ENCODE measurements at regions not wholly inside any gene's neighbourhood (a gene's known extent, or its start where the extent isn't known, plus 50 kb on each side); places are given as distances from the start of the nearest gene placed in this dataset.
"Not testable (repeated sequence)": the region's sequence is repeated elsewhere in the genome, so short reads cannot be mapped to it uniquely, and the experiment has no call there.

GRCh38 chr14:98183556-98183955, 1088.4 kb downstream of the BCL11B start:
- DNase-seq: no peak

DNA sequence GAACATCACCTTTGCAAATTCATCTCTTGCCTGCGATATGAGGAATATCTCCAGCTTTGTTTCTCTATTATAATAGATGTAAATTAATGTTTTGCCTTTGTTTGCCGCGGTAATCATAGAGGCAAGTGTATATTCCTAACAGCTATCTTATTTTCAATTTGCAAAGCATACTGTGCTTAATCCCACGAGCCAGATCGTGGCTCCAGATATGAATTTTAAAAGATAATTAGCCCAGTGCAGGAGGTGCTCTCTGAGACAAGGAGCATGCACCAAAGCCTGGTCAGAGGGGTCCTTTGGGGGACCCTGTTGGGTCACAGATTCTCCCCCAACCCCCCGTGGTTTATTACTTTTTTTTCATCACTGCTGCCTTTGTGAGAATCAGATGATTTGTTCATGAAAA, 1087.5 kb downstream of the BCL11B start:
- no peak for DNase-seq

GRCh38 chr14:98185036-98185435, 1087.0 kb downstream of the BCL11B start:
- no peak for DNase-seq

DNA sequence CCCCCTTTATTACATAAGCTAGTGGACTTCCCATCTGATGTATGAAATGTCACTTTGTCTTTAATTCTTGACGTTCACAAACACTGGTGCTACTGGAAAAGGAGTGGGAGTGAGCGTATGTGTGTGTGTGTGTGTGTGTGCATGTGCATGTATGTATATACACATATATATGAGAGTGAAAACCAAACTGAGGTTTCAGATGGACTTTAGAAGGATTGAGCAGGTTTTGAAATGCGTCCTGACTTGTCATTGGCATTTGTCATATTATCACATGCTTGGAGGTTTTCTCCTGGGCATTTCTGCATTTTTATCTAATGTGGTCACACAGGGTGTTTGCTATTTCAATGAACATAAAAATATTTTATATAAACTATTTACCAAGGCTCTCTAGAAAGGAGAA, 1085.9 kb downstream of the BCL11B start:
- no peak for DNase-seq

DNA sequence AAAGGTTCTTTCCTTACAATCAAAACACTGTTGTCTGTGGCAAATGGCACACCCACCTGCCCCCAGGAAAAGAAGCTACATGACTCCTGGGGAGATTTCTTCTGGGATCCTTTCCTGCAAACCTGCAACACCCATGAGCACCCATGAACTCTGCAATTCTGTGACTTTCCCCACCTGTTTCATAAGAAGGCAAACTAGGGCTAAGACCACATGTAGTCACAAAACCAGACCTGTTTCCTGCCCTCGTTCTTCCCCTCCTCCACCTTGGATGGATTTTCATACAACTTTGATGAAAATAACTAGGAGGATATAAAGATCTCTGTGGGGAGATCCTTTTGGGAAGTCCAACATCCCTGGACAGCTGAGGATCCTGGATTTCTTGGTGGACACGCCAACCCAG, 1084.7 kb downstream of the BCL11B start:
- DNase-seq: no peak

DNA sequence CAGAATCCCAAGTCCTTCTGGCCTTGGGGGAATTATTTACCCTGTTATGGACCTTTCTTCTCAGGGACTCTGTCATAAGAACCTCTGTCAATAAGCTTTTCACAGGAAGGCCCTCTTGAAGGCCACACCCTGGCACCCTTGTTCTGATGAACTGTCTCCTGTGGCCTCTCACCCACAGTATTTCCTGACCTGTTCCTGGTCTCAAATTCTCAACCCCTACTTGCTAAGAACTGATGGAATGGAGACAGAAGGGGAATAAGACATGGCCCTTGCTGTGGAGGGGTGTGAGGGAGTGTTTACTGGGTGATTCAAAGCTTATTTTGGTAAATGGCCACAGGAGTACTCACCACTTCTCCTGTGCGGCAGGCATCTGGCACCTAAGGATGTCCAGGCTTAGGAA, 1082.9 kb downstream of the BCL11B start:
- DNase-seq: no peak

- DNase-seq: no peak
These were observed 1082.5 kb downstream of the BCL11B start for GRCh38 chr14:98189511-98189910.

DNA sequence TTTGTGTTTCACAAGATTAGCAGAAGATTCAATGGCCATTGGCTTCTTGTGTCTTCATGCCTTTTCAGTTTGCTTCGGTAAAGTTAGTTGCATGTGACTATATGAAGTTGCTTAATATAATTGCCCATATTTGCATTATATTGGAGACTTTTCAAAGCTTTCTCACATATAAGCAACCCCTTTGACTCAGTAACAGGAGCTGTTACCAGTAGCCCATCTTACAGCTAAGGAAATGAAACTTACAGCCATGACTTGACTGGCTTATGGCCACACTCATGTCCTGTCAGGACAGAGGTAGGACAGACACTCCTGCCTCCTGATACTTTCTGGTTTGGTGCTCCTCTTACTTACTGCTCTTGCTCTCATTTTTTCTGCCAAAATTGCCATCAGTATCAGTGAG, 1082.1 kb downstream of the BCL11B start:
- DNase-seq: no peak

DNA sequence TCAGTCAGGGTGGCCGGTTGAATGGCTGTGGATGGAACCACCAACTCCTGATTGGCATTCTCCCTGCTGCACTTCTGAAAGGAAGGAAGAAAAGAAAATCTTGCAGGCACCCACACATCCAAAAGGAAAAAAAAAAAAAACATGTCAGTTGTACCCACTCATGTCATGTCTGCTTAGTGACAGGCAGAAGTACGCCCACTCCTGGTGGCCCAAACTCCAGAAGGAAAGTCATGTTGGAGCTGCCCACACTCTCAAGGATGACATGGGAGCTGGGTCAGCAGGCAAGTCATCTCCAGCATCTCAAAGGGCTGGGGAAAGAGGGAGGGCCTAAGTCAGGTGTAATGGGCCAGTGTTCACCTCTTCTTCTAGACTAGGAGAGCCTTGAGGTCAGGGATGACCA, 1079.1 kb downstream of the BCL11B start:
- no peak for DNase-seq

- DNase-seq: no peak
These were observed 1077.2 kb downstream of the BCL11B start for GRCh38 chr14:98194821-98195220.

GRCh38 chr14:98195256-98195655, 1076.7 kb downstream of the BCL11B start:
- DNase-seq: no peak

DNA sequence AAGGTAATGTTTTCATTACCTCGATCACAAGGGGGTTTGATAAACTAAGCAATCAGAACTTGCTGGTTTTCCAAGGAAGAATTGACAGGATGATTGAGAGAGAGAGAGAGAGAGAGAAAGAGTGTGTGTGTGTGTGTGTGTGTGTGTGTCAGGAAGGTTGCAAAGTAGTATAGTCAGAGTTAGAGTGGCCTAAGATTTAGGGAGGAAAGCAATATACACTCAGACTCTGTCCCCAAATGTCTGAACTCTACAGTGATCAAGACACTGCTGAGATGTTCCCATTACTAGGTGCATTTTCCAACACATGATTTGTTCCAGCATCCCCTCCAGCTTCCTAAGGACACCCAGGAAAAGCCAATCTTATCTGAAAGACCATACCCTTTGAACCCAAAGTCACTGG, 1074.1 kb downstream of the BCL11B start:
- DNase-seq: no peak

DNA sequence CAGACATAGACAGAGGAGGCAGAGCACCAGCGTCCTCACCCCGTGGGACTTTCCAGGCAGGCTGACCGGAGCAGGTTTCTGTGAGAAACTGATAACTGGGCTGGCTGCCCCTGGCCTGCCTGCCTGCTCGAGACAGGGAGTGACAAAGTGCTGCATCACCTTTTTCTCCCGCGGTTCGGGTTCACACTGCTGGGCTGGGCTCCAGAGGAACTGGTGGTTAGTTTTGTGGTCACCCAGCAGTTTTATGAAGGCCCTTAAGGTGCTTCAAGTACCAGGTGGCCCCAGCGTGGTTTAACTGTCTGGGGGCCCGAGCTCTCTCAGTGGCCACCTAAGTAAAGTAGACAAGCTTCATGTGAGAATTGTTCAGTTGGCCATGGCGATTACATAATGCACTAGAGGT, 1073.6 kb downstream of the BCL11B start:
- peak; percentile 74 for DNase-seq

DNA sequence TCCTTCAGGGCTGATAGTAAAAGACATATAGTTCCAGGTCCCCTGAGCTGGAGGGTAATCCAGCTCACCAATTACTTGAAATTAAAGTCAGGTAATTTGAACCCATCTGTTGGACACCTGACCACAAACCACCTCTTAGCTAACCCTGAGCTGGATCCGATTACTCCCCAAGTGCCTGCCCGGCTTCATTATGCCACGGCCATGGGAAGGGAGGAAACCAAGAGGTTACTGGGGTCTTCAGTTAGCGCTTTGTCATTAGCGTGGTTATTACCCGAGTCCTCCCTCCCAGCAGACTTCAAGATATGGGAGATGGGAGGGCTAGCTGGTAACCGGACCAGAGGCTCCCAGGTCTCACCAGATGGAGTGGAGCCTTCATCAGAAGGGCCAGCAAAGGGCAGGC, 1071.4 kb downstream of the BCL11B start:
- no peak for DNase-seq

- DNase-seq: no peak
These were observed 1068.6 kb downstream of the BCL11B start for GRCh38 chr14:98203421-98203820.

DNA sequence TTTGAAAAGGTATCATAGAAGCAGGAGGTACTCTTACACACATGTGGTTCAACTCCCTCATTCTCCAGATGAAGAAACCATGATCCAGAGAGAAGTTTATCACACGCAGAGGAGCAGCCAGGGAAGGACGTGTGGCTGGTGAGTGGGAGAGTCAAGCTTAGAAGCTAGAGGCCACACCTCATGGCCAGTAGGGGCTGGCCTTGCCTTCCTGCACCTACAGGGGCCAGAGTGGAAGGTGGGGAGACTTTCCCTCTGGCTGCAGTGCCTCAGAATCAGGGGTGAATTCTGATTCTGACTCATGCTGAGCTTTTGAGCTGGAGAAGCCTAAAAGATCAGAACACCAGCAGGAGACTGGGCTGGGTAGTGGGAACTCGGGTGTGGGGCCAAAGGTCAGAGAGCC, 1067.9 kb downstream of the BCL11B start:
- no peak for DNase-seq

- no peak for DNase-seq
These were observed 1064.6 kb downstream of the BCL11B start for GRCh38 chr14:98207415-98207814.

GRCh38 chr14:98208211-98208611, 1063.8 kb downstream of the BCL11B start:
- DNase-seq: no peak

DNA sequence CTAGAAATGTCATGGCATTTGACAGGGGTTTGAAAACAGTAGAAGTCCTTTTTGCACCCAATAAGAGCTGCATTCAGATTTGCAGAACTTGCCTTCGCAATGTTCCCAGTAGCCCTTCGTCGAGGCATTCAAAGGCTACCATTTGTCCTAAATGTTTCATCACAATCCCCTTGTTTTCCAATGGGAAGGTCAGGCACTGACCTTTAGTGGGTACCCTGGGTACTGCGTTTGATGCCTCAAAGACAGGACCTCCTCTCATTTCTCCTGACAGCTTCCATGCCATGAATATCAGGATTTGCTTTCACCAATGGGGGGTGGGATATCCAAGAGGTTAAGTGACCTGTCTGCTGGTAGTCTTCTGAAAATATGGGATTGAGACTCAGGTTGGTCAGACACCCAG, 1063.1 kb downstream of the BCL11B start:
- DNase-seq: no peak

GRCh38 chr14:98210045-98210672, 1061.8 kb downstream of the BCL11B start:
- peak; percentile 12 for DNase-seq

GRCh38 chr14:98217530-98217929, 1054.5 kb downstream of the BCL11B start:
- no peak for DNase-seq

DNA sequence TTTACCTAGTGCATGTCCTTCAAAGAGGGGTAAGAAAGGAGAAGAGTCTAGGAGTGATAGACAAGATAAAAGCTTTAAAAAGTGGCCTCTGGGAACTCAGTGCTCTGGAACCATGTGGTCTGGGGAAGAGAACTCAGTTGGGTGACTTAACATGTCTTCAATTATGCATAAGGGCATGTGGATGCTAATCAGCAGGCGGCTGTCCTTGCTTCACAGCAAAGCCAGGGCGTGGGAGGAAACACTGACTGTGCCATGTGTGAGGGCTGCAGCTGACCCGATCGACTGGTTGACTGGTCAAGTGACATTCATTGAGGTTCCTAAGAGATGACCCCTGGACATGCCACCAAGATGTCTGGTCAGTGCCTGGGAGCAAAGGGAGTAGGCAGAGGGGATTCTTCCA, 1053.8 kb downstream of the BCL11B start:
- no peak for DNase-seq

- DNase-seq: no peak
These were observed 1052.4 kb downstream of the BCL11B start for GRCh38 chr14:98219638-98220037.

- no peak for DNase-seq
These were observed 1048.9 kb downstream of the BCL11B start for GRCh38 chr14:98223106-98223505.

DNA sequence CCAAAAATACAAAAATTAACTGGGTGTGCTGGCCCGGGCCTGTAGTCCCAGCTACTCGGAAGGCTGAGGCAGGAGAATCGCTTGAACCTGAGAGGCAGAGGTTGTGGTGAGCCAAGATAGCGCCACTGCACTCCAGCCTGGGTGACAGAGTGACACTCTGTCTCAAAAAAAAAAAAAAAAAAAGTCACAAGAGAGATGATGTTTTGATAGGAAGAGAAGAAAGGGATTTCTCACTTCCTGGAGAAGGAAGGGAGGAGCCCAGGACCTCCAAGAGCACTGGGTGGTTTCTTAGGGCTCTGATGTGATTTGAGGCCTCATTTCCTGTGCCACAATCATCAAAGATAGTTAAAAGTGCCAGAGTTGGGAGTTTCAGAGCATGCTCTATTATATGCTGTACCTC, 1048.3 kb downstream of the BCL11B start:
- DNase-seq: not testable (repeated sequence)

DNA sequence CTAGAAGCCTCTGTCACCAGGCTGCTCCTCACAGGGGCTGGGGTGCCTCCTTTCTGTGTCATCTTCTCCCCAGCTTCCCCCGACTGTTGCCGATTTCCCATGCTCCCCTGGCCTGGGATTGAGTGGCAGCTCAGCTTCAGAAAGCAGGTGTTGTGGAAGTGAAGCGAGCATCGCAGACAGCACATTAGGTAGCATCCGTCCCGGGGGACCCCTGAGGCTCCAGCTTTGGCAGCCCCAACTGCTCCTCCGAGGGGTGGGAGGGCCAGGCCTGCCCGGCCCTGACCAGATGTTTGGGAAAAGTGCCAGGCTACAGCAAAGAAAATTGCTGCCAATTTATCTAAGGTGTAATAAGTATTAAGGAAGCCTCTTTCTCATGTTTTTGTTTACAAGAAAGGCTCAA, 1045.6 kb downstream of the BCL11B start:
- DNase-seq: no peak
